Cardiac fibroblast (primary cell): ENCODE measurements at regions not wholly inside any gene's neighbourhood (a gene's known extent, or its start where the extent isn't known, plus 50 kb on each side); places are given as distances from the start of the nearest gene placed in this dataset.

Source experiments
- DNase-seq, 2 donors: peaks; one replicate each; pipeline versions ENCODE4 v3.0.0 to v3.0.0-alpha.2; 2010; ENCODE audit warnings: low read depth in 2 of 2
- H3K4me3 ChIP-seq, 2 donors: replicated peaks in 1 of 2; 1 replicate in 1 of 2; 2 replicates in 1 of 2; pipeline ENCODE4 v1.5.1; 2011; ENCODE audit warnings: low read depth in 2 of 2, low read length in 2 of 2, mild to moderate bottlenecking in 2 of 2, moderate library complexity in 1 of 2
- CTCF ChIP-seq: IDR thresholded peaks from one replicate; pipeline ENCODE4 v1.5.1; 2011; ENCODE audit warnings: low read depth, mild to moderate bottlenecking, low read length, inconsistent platforms

GRCh38 chr9:7871977-7872730 lies 72.6 kb upstream of the DMAC1 start:
- no peak for TF ChIP-seq CTCF
- DNase-seq: no peak
- no peak overlapping the region for H3K4me3 ChIP-seq

GRCh38 chr9:7869340-7869739 lies 69.8 kb upstream of the DMAC1 start:
- no peak for TF ChIP-seq CTCF
- no peak overlapping the region for H3K4me3 ChIP-seq
- no peak for DNase-seq

GRCh38 chr9:7862170-7862569 lies 62.6 kb upstream of the DMAC1 start:
- no peak overlapping the region for H3K4me3 ChIP-seq
- DNase-seq: no peak
- TF ChIP-seq CTCF: no peak

GRCh38 chr9:7861086-7861485 lies 61.5 kb upstream of the DMAC1 start:
- no peak overlapping the region for H3K4me3 ChIP-seq
- TF ChIP-seq CTCF: no peak
- no peak for DNase-seq

GRCh38 chr9:7860335-7860709 lies 60.7 kb upstream of the DMAC1 start:
- no peak for DNase-seq
- H3K4me3 ChIP-seq: no peak overlapping the region
- no peak for TF ChIP-seq CTCF

- TF ChIP-seq CTCF: no peak
- DNase-seq: no peak
- H3K4me3 ChIP-seq: no peak overlapping the region
Observed at GRCh38 chr9:7859701-7860334, 60.2 kb upstream of the DMAC1 start.
